Stomach (tissue), 4 donors: ENCODE measurements at regions not wholly inside any gene's neighbourhood (a gene's known extent, or its start where the extent isn't known, plus 50 kb on each side); places are given as distances from the start of the nearest gene placed in this dataset.

Experiments used
- EP300 ChIP-seq: sonication (generic); formaldehyde crosslinking; IDR thresholded peaks from one replicate; pipeline ENCODE4 v1.6.1; 2017; ENCODE audit warnings: antibody characterized with exemption
- POLR2A ChIP-seq, 4 donors: fragments of 450-650 bp; IDR thresholded peaks; one replicate each; pipeline ENCODE4 v1.6.1; 2016; ENCODE audit warnings: antibody characterized with exemption in 4 of 4, control low read depth in 2 of 4, mild to moderate bottlenecking in 1 of 4, moderate library complexity in 1 of 4
- TF ChIP-seq, protein P1 (sequence below), 7 experiments: fragments of 450-650 bp in 4 of 7; fragments of 200-600 bp in 3 of 7; sonication (generic) in 3 of 7; IDR thresholded peaks; one replicate each; pipeline ENCODE4 v1.5.1; 2016 to 2019; ENCODE audit warnings: antibody characterized with exemption in 7 of 7, control low read depth in 2 of 7, mild to moderate bottlenecking in 1 of 7

DNA sequence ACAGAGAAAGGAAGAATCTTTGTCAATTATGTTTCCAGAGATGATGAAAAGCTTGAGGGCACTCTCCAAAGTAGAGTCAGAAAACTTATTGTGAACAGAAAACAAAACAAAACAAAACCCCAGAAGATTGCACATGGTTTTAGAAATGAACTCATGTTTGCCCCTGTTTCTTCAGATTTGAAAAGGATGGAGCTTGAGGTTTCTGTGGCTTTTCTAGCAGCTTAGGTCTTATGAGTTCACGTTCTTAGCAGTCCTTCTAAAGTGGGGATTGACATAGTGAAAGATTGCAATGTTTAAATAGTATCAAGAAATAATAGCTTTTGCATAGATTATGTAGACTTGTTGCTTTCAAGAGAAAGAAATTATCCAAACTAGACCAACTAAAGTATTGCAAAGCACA is 421.8 kb downstream of the GBA3 start:
- TF ChIP-seq, protein P1, sequence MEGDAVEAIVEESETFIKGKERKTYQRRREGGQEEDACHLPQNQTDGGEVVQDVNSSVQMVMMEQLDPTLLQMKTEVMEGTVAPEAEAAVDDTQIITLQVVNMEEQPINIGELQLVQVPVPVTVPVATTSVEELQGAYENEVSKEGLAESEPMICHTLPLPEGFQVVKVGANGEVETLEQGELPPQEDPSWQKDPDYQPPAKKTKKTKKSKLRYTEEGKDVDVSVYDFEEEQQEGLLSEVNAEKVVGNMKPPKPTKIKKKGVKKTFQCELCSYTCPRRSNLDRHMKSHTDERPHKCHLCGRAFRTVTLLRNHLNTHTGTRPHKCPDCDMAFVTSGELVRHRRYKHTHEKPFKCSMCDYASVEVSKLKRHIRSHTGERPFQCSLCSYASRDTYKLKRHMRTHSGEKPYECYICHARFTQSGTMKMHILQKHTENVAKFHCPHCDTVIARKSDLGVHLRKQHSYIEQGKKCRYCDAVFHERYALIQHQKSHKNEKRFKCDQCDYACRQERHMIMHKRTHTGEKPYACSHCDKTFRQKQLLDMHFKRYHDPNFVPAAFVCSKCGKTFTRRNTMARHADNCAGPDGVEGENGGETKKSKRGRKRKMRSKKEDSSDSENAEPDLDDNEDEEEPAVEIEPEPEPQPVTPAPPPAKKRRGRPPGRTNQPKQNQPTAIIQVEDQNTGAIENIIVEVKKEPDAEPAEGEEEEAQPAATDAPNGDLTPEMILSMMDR (IDR thresholded peaks at IDR 0.05): no peak
- no peak for TF ChIP-seq POLR2A (IDR thresholded peaks at IDR 0.05)
- no peak for TF ChIP-seq EP300
